Hepatocyte (in vitro differentiated cells): ENCODE measurements at regions not wholly inside any gene's neighbourhood (a gene's known extent, or its start where the extent isn't known, plus 50 kb on each side); places are given as distances from the start of the nearest gene placed in this dataset.

Experiments
- CTCF ChIP-seq: fragments of 200-600 bp; sonication (generic); IDR thresholded peaks from 2 replicates; pipeline ENCODE4 v1.5.1; 2016; ENCODE audit warnings: antibody characterized with exemption, mild to moderate bottlenecking; ENCODE audit not compliant: poor library complexity
- EZH2 ChIP-seq: fragments of 200-600 bp; sonication (generic); IDR thresholded peaks from 2 replicates; pipeline ENCODE4 v1.6.1; 2016; ENCODE audit warnings: antibody characterized with exemption, mild to moderate bottlenecking, borderline replicate concordance

- TF ChIP-seq CTCF (no peak), EZH2 (no peak)
Observed at GRCh38 chr6:167552961-167553735, 228.3 kb downstream of the TTLL2 start.
